ENCODE measurements at regions not wholly inside any gene's neighbourhood (a gene's known extent, or its start where the extent isn't known, plus 50 kb on each side); places are given as distances from the start of the nearest gene placed in this dataset.

GRCh38 chr4:14130551-14130950, 503.0 kb upstream of the BOD1L1 start:
- TF ChIP-seq CTCF (IDR thresholded peaks at IDR 0.05) (no peak), POLR2A (IDR thresholded peaks at IDR 0.05; ENCODE audit: low read depth) (no peak)

Data from esophagus muscularis mucosa (tissue), 3 donors.